Neuronal stem cell (in vitro differentiated cells): ENCODE measurements at regions not wholly inside any gene's neighbourhood (a gene's known extent, or its start where the extent isn't known, plus 50 kb on each side); places are given as distances from the start of the nearest gene placed in this dataset.
"Not testable (repeated sequence)": the region's sequence is repeated elsewhere in the genome, so short reads cannot be mapped to it uniquely, and the experiment has no call there.

ENCODE experiments used
- DNase-seq: peaks from one replicate; pipeline ENCODE4 v3.0.0-alpha.2; 2013; ENCODE audit warnings: low spot score
- H2AFZ ChIP-seq: one replicate; pipeline ENCODE4 v1.6.1; 2013; ENCODE audit warnings: mild to moderate bottlenecking, low read length, inconsistent platforms
- H2AK5ac ChIP-seq: 2 replicates; pipeline ENCODE4 v1.6.1; 2013; ENCODE audit warnings: low read depth, mild to moderate bottlenecking, inconsistent platforms, low read length, moderate library complexity, mixed read lengths
- H2BK120ac ChIP-seq: 2 replicates; pipeline ENCODE4 v1.6.1; 2013; ENCODE audit warnings: low read depth, mild to moderate bottlenecking, inconsistent platforms, low read length, moderate library complexity, mixed read lengths
- H2BK12ac ChIP-seq: one replicate; pipeline ENCODE4 v1.6.1; 2013; ENCODE audit warnings: low read length, inconsistent platforms
- H2BK15ac ChIP-seq: 2 replicates; pipeline ENCODE4 v1.6.1; 2013; ENCODE audit warnings: mild to moderate bottlenecking, low read length, inconsistent platforms, mixed read lengths
- H2BK5ac ChIP-seq: one replicate; pipeline ENCODE4 v1.6.1; 2013; ENCODE audit warnings: inconsistent platforms, mild to moderate bottlenecking, low read length, moderate library complexity
- H3K14ac ChIP-seq: one replicate; pipeline ENCODE4 v1.6.1; 2013; ENCODE audit warnings: low read length, inconsistent platforms
- H3K18ac ChIP-seq: 2 replicates; pipeline ENCODE4 v1.6.1; 2013; ENCODE audit warnings: low read length, inconsistent platforms
- H3K23ac ChIP-seq: 2 replicates; pipeline ENCODE4 v1.6.1; 2013; ENCODE audit warnings: low read depth, mild to moderate bottlenecking, mixed read lengths, low read length, inconsistent platforms; ENCODE audit not compliant: poor library complexity
- H3K27ac ChIP-seq: replicated peaks from 3 replicates; pipeline ENCODE4 v1.5.1; 2013; ENCODE audit warnings: low read length, inconsistent platforms
- H3K27me3 ChIP-seq, 3 experiments: 2 replicates each; pipeline ENCODE4 v1.6.1; 2013; ENCODE audit warnings: low read length in 3 of 3, mild to moderate bottlenecking in 2 of 3, inconsistent platforms in 1 of 3, low read depth in 1 of 3, mixed read lengths in 1 of 3, moderate library complexity in 1 of 3; ENCODE audit not compliant: control insufficient read depth in 3 of 3, insufficient read depth in 3 of 3
- H3K36me3 ChIP-seq, 2 donors: replicated peaks in 1 of 2; 2 replicates each; pipeline ENCODE4 v1.6.1; 2013; ENCODE audit warnings: low read length in 2 of 2; ENCODE audit not compliant: control insufficient read depth in 2 of 2, insufficient read depth in 2 of 2
- H3K4ac ChIP-seq: 2 replicates; pipeline ENCODE4 v1.6.1; 2013; ENCODE audit warnings: inconsistent platforms, mild to moderate bottlenecking, low read length, moderate library complexity
- H3K4me1 ChIP-seq, 2 donors: 1 replicate in 1 of 2; 2 replicates in 1 of 2; pipeline ENCODE4 v1.6.1; 2013; ENCODE audit warnings: low read length in 2 of 2, low read depth in 1 of 2; ENCODE audit not compliant: control insufficient read depth in 2 of 2, insufficient read depth in 1 of 2
- H3K4me2 ChIP-seq: one replicate; pipeline ENCODE4 v1.6.1; 2013; ENCODE audit warnings: mild to moderate bottlenecking, low read length, inconsistent platforms; ENCODE audit not compliant: insufficient read depth, poor library complexity, severe bottlenecking
- H3K4me3 ChIP-seq, 2 donors: 2 replicates each; pipeline ENCODE4 v1.5.1; 2013; ENCODE audit warnings: low read length in 2 of 2, mild to moderate bottlenecking in 2 of 2, inconsistent platforms in 1 of 2, moderate library complexity in 1 of 2
- H3K79me1 ChIP-seq: one replicate; pipeline ENCODE4 v1.6.1; 2013; ENCODE audit warnings: low read depth, mild to moderate bottlenecking, inconsistent platforms, low read length, moderate library complexity
- H3K9ac ChIP-seq: one replicate; pipeline ENCODE4 v1.6.1; 2013; ENCODE audit warnings: mild to moderate bottlenecking, low read depth, low read length, inconsistent platforms; ENCODE audit not compliant: poor library complexity
- H3K9me3 ChIP-seq, 2 donors: replicated peaks in 1 of 2; 2 replicates each; pipeline versions ENCODE3 to v1.6.1; 2013; ENCODE audit warnings: low read length in 2 of 2, mild to moderate bottlenecking in 2 of 2, inconsistent platforms in 1 of 2, low read depth in 1 of 2, mixed read lengths in 1 of 2, moderate library complexity in 1 of 2; ENCODE audit not compliant: control insufficient read depth in 2 of 2, insufficient read depth in 1 of 2
- H4K8ac ChIP-seq: one replicate; pipeline ENCODE4 v1.6.1; 2013; ENCODE audit warnings: low read depth, mild to moderate bottlenecking, inconsistent platforms, low read length, moderate library complexity
- H4K91ac ChIP-seq: one replicate; pipeline ENCODE4 v1.6.1; 2013; ENCODE audit warnings: low read length, low read depth, mild to moderate bottlenecking, inconsistent platforms; ENCODE audit not compliant: poor library complexity
- WGBS, 2 donors: extraction: QIAGEN DNeasy Blood & Tissue Kit; methylation state at CpG; one replicate each; pipeline ENCODE4 v1.1.7; 2013; ENCODE audit warnings: missing lambda C conversion rate in 2 of 2, mixed read lengths in 1 of 2; ENCODE audit not compliant: insufficient read length in 2 of 2, insufficient replicate concordance in 1 of 2; ENCODE audit errors: extremely low coverage in 2 of 2; 5-methylcytosine and 5-hydroxymethylcytosine counted together

DNA sequence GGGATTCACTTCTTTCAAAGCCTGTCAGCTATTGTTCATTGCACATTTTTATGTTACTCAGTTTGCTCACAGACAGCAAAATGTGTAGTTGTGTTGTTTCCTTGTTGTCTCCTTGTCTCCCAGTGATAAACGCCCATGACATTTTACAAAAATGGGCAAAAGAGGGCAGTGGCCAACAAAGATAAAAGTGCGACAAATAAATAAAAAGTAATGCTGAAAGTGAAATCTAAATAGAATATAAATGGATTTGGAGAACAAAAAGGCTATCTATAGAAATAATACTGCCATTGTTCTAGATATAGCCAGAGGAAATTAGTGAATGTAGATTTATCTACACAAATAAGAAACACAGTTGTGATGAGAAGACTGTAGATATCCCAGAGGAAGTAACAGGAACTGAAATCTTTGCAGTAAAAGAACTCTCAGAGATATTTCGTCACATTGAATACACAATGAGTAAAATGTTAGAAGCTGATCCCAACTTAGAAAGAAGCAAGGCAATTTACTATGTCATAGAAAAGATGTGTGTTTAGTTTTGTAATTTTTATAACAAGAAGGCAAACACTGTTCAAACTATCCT lies 1186.2 kb upstream of the FAM98A start:
- H2BK120ac ChIP-seq: no peak overlapping the region
- no peak overlapping the region for H2AFZ ChIP-seq
- H3K79me1 ChIP-seq: no peaks in the 10 kb centered on the region
- H3K18ac ChIP-seq: no peak overlapping the region
- no peaks in the 10 kb centered on the region for H3K9me3 ChIP-seq
- no peak overlapping the region for H2BK12ac ChIP-seq
- no peak overlapping the region for H2BK5ac ChIP-seq
- H3K4ac ChIP-seq: no peak overlapping the region
- peaks cover 0 to 2% of the 10 kb centered on the region in 2 donors for H3K4me1 ChIP-seq
- no peak overlapping the region for H4K91ac ChIP-seq
- no peak overlapping the region for H3K4me2 ChIP-seq
- H3K23ac ChIP-seq: no peak overlapping the region
- H3K14ac ChIP-seq: no peak overlapping the region
- H2AK5ac ChIP-seq: no peak overlapping the region
- no peaks in the 10 kb centered on the region for H3K27me3 ChIP-seq
- no peak for DNase-seq
- no peaks in the 10 kb centered on the region for H3K36me3 ChIP-seq
- no peak overlapping the region for H3K9ac ChIP-seq
- no peak overlapping the region for H3K4me3 ChIP-seq
- WGBS, 2 donors: no CpG with 5 or more reads among the region's 3 CpGs
- H2BK15ac ChIP-seq: no peak overlapping the region
- H3K27ac ChIP-seq: no peak overlapping the region
- H4K8ac ChIP-seq: no peak overlapping the region

DNA sequence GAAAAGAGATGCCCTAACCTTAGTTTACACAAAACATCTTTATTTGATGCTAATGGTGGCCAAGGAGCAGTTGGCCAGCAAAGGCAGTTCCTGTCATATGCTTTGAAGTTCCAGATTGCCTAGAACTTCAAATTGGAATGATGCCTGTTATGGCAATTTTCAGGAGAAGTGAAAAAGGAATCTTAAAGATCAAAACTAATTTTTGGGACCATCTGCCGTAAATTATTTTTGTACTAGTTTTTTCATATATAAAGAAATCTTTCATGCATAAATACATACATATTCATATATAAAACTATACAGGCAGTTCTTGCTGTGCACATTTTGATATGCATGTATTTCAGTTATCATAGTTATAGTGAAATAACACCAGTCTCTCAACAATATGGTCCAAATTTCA lies 1185.6 kb upstream of the FAM98A start:
- Histone ChIP-seq H2BK5ac (no peak overlapping the region), H2AK5ac (no peak overlapping the region), H3K14ac (no peak overlapping the region), H3K9me3 (no peaks in the 10 kb centered on the region), H2BK15ac (no peak overlapping the region), H4K8ac (no peak overlapping the region), H2BK12ac (no peak overlapping the region), H3K4me2 (no peak overlapping the region), H4K91ac (no peak overlapping the region), H3K27me3 (no peaks in the 10 kb centered on the region), H3K18ac (no peak overlapping the region), H3K4ac (no peak overlapping the region), H3K4me1 (peaks cover 0 to 1% of the 10 kb centered on the region in 2 donors), H3K4me3 (no peak overlapping the region), H3K9ac (no peak overlapping the region), H2AFZ (no peak overlapping the region), H3K27ac (no peak overlapping the region), H2BK120ac (no peak overlapping the region), H3K23ac (no peak overlapping the region), H3K79me1 (no peaks in the 10 kb centered on the region), H3K36me3 (no peaks in the 10 kb centered on the region)
- WGBS, 2 donors: no CpG with 5 or more reads among the region's 1 CpG
- DNase-seq: no peak

DNA sequence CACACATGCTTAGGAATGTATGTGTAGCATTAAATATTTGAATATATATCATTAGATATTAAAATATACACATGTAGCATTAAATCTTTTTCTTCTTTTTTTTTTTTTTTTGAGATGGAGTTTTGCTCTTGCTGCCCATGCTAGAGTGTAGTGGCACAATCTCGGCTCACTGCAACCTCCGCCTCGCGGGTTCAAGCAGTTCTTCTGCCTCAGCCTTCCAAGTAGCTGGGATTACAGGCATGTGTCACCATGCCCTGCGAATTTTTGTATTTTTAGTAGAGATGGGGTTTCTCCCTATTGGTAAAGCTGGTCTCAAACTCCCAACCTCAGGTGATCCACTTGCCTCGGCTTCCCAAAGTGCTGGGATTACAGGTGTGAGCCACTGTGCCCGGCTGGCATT lies 1151.6 kb upstream of the FAM98A start:
- H2BK120ac ChIP-seq, H3K18ac ChIP-seq, DNase-seq, H3K4ac ChIP-seq, H3K9ac ChIP-seq, H3K79me1 ChIP-seq, H3K4me1 ChIP-seq, H2AK5ac ChIP-seq, H2BK15ac ChIP-seq, H4K8ac ChIP-seq, H3K27ac ChIP-seq, H2BK5ac ChIP-seq, H3K27me3 ChIP-seq, H3K14ac ChIP-seq, H3K4me3 ChIP-seq, H2AFZ ChIP-seq, H2BK12ac ChIP-seq, H4K91ac ChIP-seq, H3K4me2 ChIP-seq, H3K36me3 ChIP-seq, H3K9me3 ChIP-seq, H3K23ac ChIP-seq: not testable (repeated sequence)
- no CpG with 5 or more reads among the region's 7 CpGs for WGBS, 2 donors

DNA sequence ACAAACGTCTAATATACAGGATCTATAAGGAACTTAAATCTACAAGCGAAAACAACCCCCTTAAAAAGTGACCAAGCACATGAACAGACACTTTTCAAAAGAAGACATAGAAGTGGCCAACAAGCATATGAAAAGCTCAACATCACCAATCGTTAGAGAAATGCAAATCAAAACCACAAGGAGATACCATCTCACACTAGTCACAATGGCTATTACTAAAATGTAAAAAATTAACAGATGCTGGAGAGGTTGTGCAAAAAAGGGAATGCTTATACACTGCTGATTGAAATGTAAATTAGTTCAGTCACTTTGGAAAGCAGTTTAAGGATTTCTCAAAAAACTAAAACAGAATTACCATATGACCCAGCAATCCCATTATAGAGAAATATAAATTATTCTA lies 1148.5 kb upstream of the FAM98A start:
- no CpG with 5 or more reads among the region's 3 CpGs for WGBS, 2 donors
- no peak overlapping the region for H3K18ac ChIP-seq
- no peak overlapping the region for H3K27ac ChIP-seq
- no peak for DNase-seq
- no peak overlapping the region for H2BK12ac ChIP-seq
- H3K4me2 ChIP-seq: no peak overlapping the region
- no peak overlapping the region for H2AFZ ChIP-seq
- H4K8ac ChIP-seq: no peak overlapping the region
- no peaks in the 10 kb centered on the region for H3K4me1 ChIP-seq
- H2BK120ac ChIP-seq: no peak overlapping the region
- no peak overlapping the region for H4K91ac ChIP-seq
- H2BK15ac ChIP-seq: no peak overlapping the region
- H3K14ac ChIP-seq: no peak overlapping the region
- no peak overlapping the region for H3K4ac ChIP-seq
- H2BK5ac ChIP-seq: no peak overlapping the region
- no peak overlapping the region for H3K4me3 ChIP-seq
- no peaks in the 10 kb centered on the region for H3K9me3 ChIP-seq
- H3K23ac ChIP-seq: no peak overlapping the region
- no peaks in the 10 kb centered on the region for H3K79me1 ChIP-seq
- no peak overlapping the region for H3K9ac ChIP-seq
- H3K36me3 ChIP-seq: no peaks in the 10 kb centered on the region
- H3K27me3 ChIP-seq: no peaks in the 10 kb centered on the region
- no peak overlapping the region for H2AK5ac ChIP-seq
